OCI-LY3 (cell line): ENCODE measurements at regions not wholly inside any gene's neighbourhood (a gene's known extent, or its start where the extent isn't known, plus 50 kb on each side); places are given as distances from the start of the nearest gene placed in this dataset.

Experiments
- EZH2phosphoT487 ChIP-seq: fragments of 200-600 bp; shearing (Covaris generic); IDR thresholded peaks from 2 replicates; pipeline ENCODE4 v1.6.1; 2018; ENCODE audit warnings: antibody characterized with exemption, mixed run types, low read depth
- TF ChIP-seq, protein P1 (sequence below): fragments of 200-600, 300-600 bp; sonication (generic); IDR thresholded peaks from 2 replicates; pipeline ENCODE4 v1.5.1; 2014; ENCODE audit warnings: antibody characterized with exemption, low read length, low read depth

- TF ChIP-seq, protein P1, sequence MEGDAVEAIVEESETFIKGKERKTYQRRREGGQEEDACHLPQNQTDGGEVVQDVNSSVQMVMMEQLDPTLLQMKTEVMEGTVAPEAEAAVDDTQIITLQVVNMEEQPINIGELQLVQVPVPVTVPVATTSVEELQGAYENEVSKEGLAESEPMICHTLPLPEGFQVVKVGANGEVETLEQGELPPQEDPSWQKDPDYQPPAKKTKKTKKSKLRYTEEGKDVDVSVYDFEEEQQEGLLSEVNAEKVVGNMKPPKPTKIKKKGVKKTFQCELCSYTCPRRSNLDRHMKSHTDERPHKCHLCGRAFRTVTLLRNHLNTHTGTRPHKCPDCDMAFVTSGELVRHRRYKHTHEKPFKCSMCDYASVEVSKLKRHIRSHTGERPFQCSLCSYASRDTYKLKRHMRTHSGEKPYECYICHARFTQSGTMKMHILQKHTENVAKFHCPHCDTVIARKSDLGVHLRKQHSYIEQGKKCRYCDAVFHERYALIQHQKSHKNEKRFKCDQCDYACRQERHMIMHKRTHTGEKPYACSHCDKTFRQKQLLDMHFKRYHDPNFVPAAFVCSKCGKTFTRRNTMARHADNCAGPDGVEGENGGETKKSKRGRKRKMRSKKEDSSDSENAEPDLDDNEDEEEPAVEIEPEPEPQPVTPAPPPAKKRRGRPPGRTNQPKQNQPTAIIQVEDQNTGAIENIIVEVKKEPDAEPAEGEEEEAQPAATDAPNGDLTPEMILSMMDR = no peak
- TF ChIP-seq EZH2phosphoT487 = no peak
These were observed 113.3 kb upstream of the CAST start for GRCh38 chr5:96548905-96549304.
